WTC11 (cell line): ENCODE measurements at regions not wholly inside any gene's neighbourhood (a gene's known extent, or its start where the extent isn't known, plus 50 kb on each side); places are given as distances from the start of the nearest gene placed in this dataset.
"Not testable (repeated sequence)": the region's sequence is repeated elsewhere in the genome, so short reads cannot be mapped to it uniquely, and the experiment has no call there.

Experiments used
- ATAC-seq: fragments of 200-7000 bp; cut with Tn5 transposase; 2 replicates; pipeline ENCODE4 v1.10.0; 2021; ENCODE audit warnings: mild to moderate bottlenecking, moderate library complexity
- CTCF ChIA-PET: fragments of 300-600 bp; sonication (Branson Sonifier 250); formaldehyde crosslinking; loops from one replicate; lab custom pipeline; 2021; ENCODE audit warnings: antibody characterized with exemption; lab: Charles Lee
- POLR2A ChIA-PET: fragments of 350-600 bp; sonication (Branson Sonifier 250); formaldehyde crosslinking; loops from one replicate; lab custom pipeline; 2021; ENCODE audit warnings: antibody characterized with exemption; lab: Charles Lee
- DNase-seq: peaks from one replicate; pipeline ENCODE4 v3.0.0; 2021; ENCODE audit warnings: low spot score
- H3K27ac Mint-ChIP-seq: 2 replicates; pipeline ENCODE4 v1.8.0; 2021; ENCODE audit warnings: mixed read lengths
- H3K27me3 Mint-ChIP-seq: 2 replicates; pipeline ENCODE4 v1.8.0; 2021; ENCODE audit warnings: low read depth, mild to moderate bottlenecking, moderate library complexity, mixed read lengths
- H3K36me3 Mint-ChIP-seq: 2 replicates; pipeline ENCODE4 v1.8.0; 2021; ENCODE audit warnings: mixed read lengths
- H3K4me1 Mint-ChIP-seq: 2 replicates; pipeline ENCODE4 v1.8.0; 2022; ENCODE audit warnings: mixed read lengths
- H3K4me3 Mint-ChIP-seq: 2 replicates; pipeline ENCODE4 v1.8.0; 2021; ENCODE audit warnings: mild to moderate bottlenecking, moderate library complexity, mixed read lengths
- H3K9me3 Mint-ChIP-seq: 2 replicates; pipeline ENCODE4 v1.8.0; 2021; ENCODE audit warnings: mixed read lengths
- ARID4B ChIP-seq: sonication (generic); formaldehyde crosslinking; IDR thresholded peaks from 2 replicates; pipeline ENCODE4 v1.8.0; 2023; ENCODE audit warnings: missing genetic modification reagents, mild to moderate bottlenecking, borderline replicate concordance
- ATF2 ChIP-seq: sonication (generic); formaldehyde crosslinking; IDR thresholded peaks from 2 replicates; pipeline ENCODE4 v1.8.1; 2022; ENCODE audit warnings: low read depth, missing genetic modification reagents, borderline replicate concordance
- GABPB1 ChIP-seq: sonication (generic); formaldehyde crosslinking; IDR thresholded peaks from 2 replicates; pipeline ENCODE4 v1.8.1; 2023; ENCODE audit warnings: mild to moderate bottlenecking, missing genetic modification reagents
- HMGA2 ChIP-seq: fragments of 250-450 bp; sonication (Bioruptor Pico); IDR thresholded peaks from 2 replicates; pipeline ENCODE4 v1.4.0; 2021; ENCODE audit warnings: mild to moderate bottlenecking, moderate library complexity
- IRF1 ChIP-seq: sonication (generic); formaldehyde crosslinking; IDR thresholded peaks from 2 replicates; pipeline ENCODE4 v1.8.0; 2023; ENCODE audit warnings: missing genetic modification reagents
- IRF2 ChIP-seq: sonication (generic); formaldehyde crosslinking; IDR thresholded peaks from 2 replicates; pipeline ENCODE4 v1.8.0; 2022; ENCODE audit warnings: low read depth, missing genetic modification reagents, borderline replicate concordance
- MAX ChIP-seq: sonication (generic); formaldehyde crosslinking; IDR thresholded peaks from 2 replicates; pipeline ENCODE4 v1.8.0; 2022; ENCODE audit warnings: mild to moderate bottlenecking, missing genetic modification reagents
- NR2C2 ChIP-seq: sonication (generic); formaldehyde crosslinking; IDR thresholded peaks from 2 replicates; pipeline ENCODE4 v1.8.0; 2022; ENCODE audit warnings: mild to moderate bottlenecking, missing genetic modification reagents
- NR3C1 ChIP-seq: sonication (generic); formaldehyde crosslinking; conservative IDR thresholded peaks from 2 replicates; pipeline ENCODE4 v1.8.1; 2023; ENCODE audit warnings: low read depth, mild to moderate bottlenecking, missing genetic modification reagents
- SP1 ChIP-seq: sonication (generic); formaldehyde crosslinking; conservative IDR thresholded peaks from 2 replicates; pipeline ENCODE4 v1.8.1; 2022; ENCODE audit warnings: missing genetic modification reagents
- TCF7 ChIP-seq: sonication (generic); formaldehyde crosslinking; IDR thresholded peaks from 2 replicates; pipeline ENCODE4 v1.8.0; 2022; ENCODE audit warnings: mild to moderate bottlenecking, low read depth, missing genetic modification reagents, moderate library complexity
- TEAD1 ChIP-seq: sonication (generic); formaldehyde crosslinking; IDR thresholded peaks from 2 replicates; pipeline ENCODE4 v1.8.0; 2022; ENCODE audit warnings: mild to moderate bottlenecking, missing genetic modification reagents
- TEAD4 ChIP-seq: sonication (generic); formaldehyde crosslinking; IDR thresholded peaks from 2 replicates; pipeline ENCODE4 v1.8.0; 2022; ENCODE audit warnings: mild to moderate bottlenecking, missing genetic modification reagents
- TP53 ChIP-seq: sonication (generic); formaldehyde crosslinking; IDR thresholded peaks from 2 replicates; pipeline ENCODE4 v1.8.1; 2023; ENCODE audit warnings: mild to moderate bottlenecking, missing genetic modification reagents
- ZNF263 ChIP-seq: sonication (generic); formaldehyde crosslinking; IDR thresholded peaks from 2 replicates; pipeline ENCODE4 v1.8.1; 2022; ENCODE audit warnings: low read depth, mild to moderate bottlenecking, moderate library complexity, missing genetic modification reagents
- ZNF396 ChIP-seq: fragments of 250-450 bp; sonication (Bioruptor Pico); IDR thresholded peaks from 2 replicates; pipeline ENCODE4 v1.8.0; 2021; ENCODE audit warnings: mild to moderate bottlenecking, moderate library complexity, borderline replicate concordance
- ZNF416 ChIP-seq: fragments of 250-450 bp; sonication (Bioruptor Pico); IDR thresholded peaks from 2 replicates; pipeline ENCODE4 v1.9.0; 2021; ENCODE audit warnings: mild to moderate bottlenecking, inconsistent platforms
- ZNF423 ChIP-seq: fragments of 250-450 bp; sonication (Bioruptor Pico); IDR thresholded peaks from 2 replicates; pipeline ENCODE4 v2.1.2; 2022; ENCODE audit warnings: mild to moderate bottlenecking, moderate library complexity
- ZNF671 ChIP-seq: fragments of 250-450 bp; sonication (Bioruptor Pico); IDR thresholded peaks from 2 replicates; pipeline ENCODE4 v1.8.0; 2021; ENCODE audit warnings: mild to moderate bottlenecking
- ZSCAN18 ChIP-seq: fragments of 250-450 bp; sonication (Bioruptor Pico); IDR thresholded peaks from 2 replicates; pipeline ENCODE4 v2.1.2; 2022; ENCODE audit warnings: mild to moderate bottlenecking, moderate library complexity

- H3K9me3 Mint-ChIP-seq, result no peaks in the 10 kb centered on the region
- no peaks in the 10 kb centered on the region for H3K4me1 Mint-ChIP-seq
- H3K27ac Mint-ChIP-seq, result no peak overlapping the region
- ChIA-PET CTCF (no interaction called here), POLR2A (no interaction called here)
- TF ChIP-seq GABPB1 (CRISPR knock-in tag) (no peak), TCF7 (CRISPR knock-in tag) (no peak), HMGA2 (CRISPR knock-in tag) (peak; percentile 92), ZNF423 (CRISPR knock-in tag) (no peak), NR3C1 (CRISPR knock-in tag) (no peak), ZNF263 (CRISPR knock-in tag) (no peak), TEAD1 (CRISPR knock-in tag) (no peak)
- no peaks in the 10 kb centered on the region for H3K27me3 Mint-ChIP-seq
- no peak overlapping the region for H3K4me3 Mint-ChIP-seq
- ATAC-seq (no peak), DNase-seq (no peak)
- no peaks in the 10 kb centered on the region for H3K36me3 Mint-ChIP-seq
These were observed 311.9 kb downstream of the COL11A1 start for GRCh38 chr1:102796429-102796828.

GRCh38 chr1:102790997-102791396, 317.3 kb downstream of the COL11A1 start:
- no peaks in the 10 kb centered on the region for H3K36me3 Mint-ChIP-seq
- H3K27ac Mint-ChIP-seq, result no peak overlapping the region
- 0 out of 2 replicates have a peak, but pooled peaks cover 2% of the 10 kb centered on the region for H3K4me1 Mint-ChIP-seq
- ChIA-PET POLR2A (no interaction called here), CTCF (interaction anchor here (0.5 kb wide), 1 partner anchor 376 kb away, joined by 3 read pairs; no protein-coding TSS in a partner anchor)
- H3K9me3 Mint-ChIP-seq, result no peaks in the 10 kb centered on the region
- ATAC-seq (no peak), DNase-seq (no peak)
- no peaks in the 10 kb centered on the region for H3K27me3 Mint-ChIP-seq
- TF ChIP-seq IRF1 (CRISPR knock-in tag), result no peak
- TF ChIP-seq MAX (CRISPR knock-in tag), result no peak
- TF ChIP-seq ZSCAN18, result no peak
- no peak for TF ChIP-seq SP1
- no peak for TF ChIP-seq ZNF671 (CRISPR knock-in tag)
- TF ChIP-seq ATF2 (CRISPR knock-in tag), result no peak
- no peak for TF ChIP-seq NR2C2 (CRISPR knock-in tag)
- TF ChIP-seq ZNF416, result no peak
- no peak overlapping the region for H3K4me3 Mint-ChIP-seq

- H3K36me3 Mint-ChIP-seq, H3K4me1 Mint-ChIP-seq, H3K27ac Mint-ChIP-seq, H3K4me3 Mint-ChIP-seq, H3K9me3 Mint-ChIP-seq, H3K27me3 Mint-ChIP-seq, CTCF ChIA-PET, ATAC-seq, DNase-seq, POLR2A ChIA-PET: not testable (repeated sequence)
These were observed 318.4 kb downstream of the COL11A1 start for GRCh38 chr1:102789951-102790350.

GRCh38 chr1:102783487-102783886, 324.8 kb downstream of the COL11A1 start:
- Mint-ChIP-seq H3K4me1 (no peaks in the 10 kb centered on the region), H3K9me3 (peaks cover 32% of the 10 kb centered on the region), H3K36me3 (peaks cover 25% of the 10 kb centered on the region), H3K27me3 (no peaks in the 10 kb centered on the region; the same call in 1 of the 2 replicates), H3K27ac (no peak overlapping the region), H3K4me3 (no peak overlapping the region)
- ATAC-seq (no peak), DNase-seq (no peak)
- TF ChIP-seq IRF1 (CRISPR knock-in tag) (no peak), ARID4B (CRISPR knock-in tag) (no peak), TP53 (CRISPR knock-in tag) (no peak), TCF7 (CRISPR knock-in tag) (no peak), ZNF396 (no peak), IRF2 (no peak), TEAD4 (CRISPR knock-in tag) (no peak)
- POLR2A ChIA-PET, result no interaction called here
- CTCF ChIA-PET, result no interaction called here
